GM19351 (cell line): ENCODE measurements at regions not wholly inside any gene's neighbourhood (a gene's known extent, or its start where the extent isn't known, plus 50 kb on each side); places are given as distances from the start of the nearest gene placed in this dataset.

ENCODE experiments used
- ATAC-seq: cut with Tn5 transposase; IDR thresholded peaks from one replicate; pipeline ENCODE4 v1.9.1; 2021; ENCODE audit warnings: mild to moderate bottlenecking, moderate library complexity; ENCODE audit not compliant: unreplicated experiment

- ATAC-seq = no peak
These were observed 171.6 kb upstream of the TNP1 start for GRCh38 chr2:217031445-217031844.

GRCh38 chr2:217030081-217030480, 170.2 kb upstream of the TNP1 start:
- ATAC-seq = no peak

- no peak for ATAC-seq
These were observed 168.3 kb upstream of the TNP1 start for GRCh38 chr2:217028128-217028527.

- ATAC-seq = no peak
These were observed 167.6 kb upstream of the TNP1 start for GRCh38 chr2:217027414-217027813.

GRCh38 chr2:217026569-217026968, 166.7 kb upstream of the TNP1 start:
- no peak for ATAC-seq

- no peak for ATAC-seq
These were observed 166.3 kb upstream of the TNP1 start for GRCh38 chr2:217026161-217026560.

GRCh38 chr2:217023611-217024010, 163.7 kb upstream of the TNP1 start:
- no peak for ATAC-seq

- no peak for ATAC-seq
These were observed 157.8 kb upstream of the TNP1 start for GRCh38 chr2:217017456-217018252.

- ATAC-seq = no peak
These were observed 157.0 kb upstream of the TNP1 start for GRCh38 chr2:217016796-217017419.

- ATAC-seq = no peak
These were observed 154.7 kb upstream of the TNP1 start for GRCh38 chr2:217014328-217015105.

GRCh38 chr2:217013926-217014325, 154.1 kb upstream of the TNP1 start:
- ATAC-seq = no peak

- ATAC-seq = no peak
These were observed 151.7 kb upstream of the TNP1 start for GRCh38 chr2:217011576-217011975.

- no peak for ATAC-seq
These were observed 150.3 kb upstream of the TNP1 start for GRCh38 chr2:217010173-217010572.

- no peak for ATAC-seq
These were observed 148.9 kb upstream of the TNP1 start for GRCh38 chr2:217008794-217009193.

GRCh38 chr2:217006217-217006616, 146.4 kb upstream of the TNP1 start:
- no peak for ATAC-seq

GRCh38 chr2:217004656-217005055, 144.8 kb upstream of the TNP1 start:
- no peak for ATAC-seq

GRCh38 chr2:217001740-217002139, 141.9 kb upstream of the TNP1 start:
- no peak for ATAC-seq

- ATAC-seq = no peak
These were observed 140.5 kb upstream of the TNP1 start for GRCh38 chr2:217000406-217000805.

- no peak for ATAC-seq
These were observed 136.5 kb upstream of the TNP1 start for GRCh38 chr2:216996279-216996845.

- ATAC-seq = no peak
These were observed 134.5 kb upstream of the TNP1 start for GRCh38 chr2:216994353-216994854.

GRCh38 chr2:216992056-216992675, 132.3 kb upstream of the TNP1 start:
- ATAC-seq = no peak
